Subcutaneous abdominal adipose tissue (tissue), 5 donors: ENCODE measurements at regions not wholly inside any gene's neighbourhood (a gene's known extent, or its start where the extent isn't known, plus 50 kb on each side); places are given as distances from the start of the nearest gene placed in this dataset.
A peak's percentile ranks its signal among the peaks of the same experiment; 100 is the strongest.
"Not testable (repeated sequence)": the region's sequence is repeated elsewhere in the genome, so short reads cannot be mapped to it uniquely, and the experiment has no call there.

Experiments
- H3K27ac ChIP-seq: one replicate; pipeline ENCODE4 v1.7.0; 2013; ENCODE audit warnings: low read depth, mild to moderate bottlenecking, inconsistent platforms, low read length, moderate library complexity
- H3K27me3 ChIP-seq, 5 donors: one replicate each; pipeline ENCODE4 v1.7.0; 2013; ENCODE audit warnings: low read length in 5 of 5, inconsistent platforms in 1 of 5; ENCODE audit not compliant: control insufficient read depth in 5 of 5, insufficient read depth in 4 of 5
- H3K36me3 ChIP-seq, 5 donors: one replicate each; pipeline ENCODE4 v1.7.0; 2013; ENCODE audit warnings: low read length in 5 of 5; ENCODE audit not compliant: control insufficient read depth in 5 of 5, insufficient read depth in 5 of 5
- H3K4me1 ChIP-seq, 5 donors: one replicate each; pipeline ENCODE4 v1.7.0; 2013; ENCODE audit warnings: low read length in 5 of 5, mild to moderate bottlenecking in 3 of 5, moderate library complexity in 1 of 5; ENCODE audit not compliant: control insufficient read depth in 5 of 5, insufficient read depth in 5 of 5
- H3K4me3 ChIP-seq, 5 donors: one replicate each; pipeline ENCODE4 v1.7.0; 2013; ENCODE audit warnings: low read length in 5 of 5, low read depth in 1 of 5
- H3K9ac ChIP-seq, 5 donors: one replicate each; pipeline ENCODE4 v1.7.0; 2013; ENCODE audit warnings: low read length in 5 of 5, mild to moderate bottlenecking in 4 of 5, moderate library complexity in 3 of 5
- H3K9me3 ChIP-seq, 5 donors: one replicate each; pipeline ENCODE4 v1.7.0; 2013; ENCODE audit warnings: low read length in 5 of 5; ENCODE audit not compliant: control insufficient read depth in 5 of 5
- donor health status: healthy.
- donor health status: healthy.
- donor health status: healthy.
- donor health status: healthy.
- donor health status: healthy.

- no peaks in the 10 kb centered on the region for H3K9me3 ChIP-seq
- no peaks in the 10 kb centered on the region for H3K27me3 ChIP-seq
- H3K9ac ChIP-seq, result no peak overlapping the region
- no peak overlapping the region for H3K27ac ChIP-seq
- H3K4me1 ChIP-seq, result peaks cover 13 to 67% (median 61%) of the 10 kb centered on the region in 5 donors
- no peak overlapping the region for H3K4me3 ChIP-seq
- no peaks in the 10 kb centered on the region for H3K36me3 ChIP-seq
Measured at GRCh38 chr1:234914606-234915290, 213.9 kb downstream of the TOMM20 start.

DNA sequence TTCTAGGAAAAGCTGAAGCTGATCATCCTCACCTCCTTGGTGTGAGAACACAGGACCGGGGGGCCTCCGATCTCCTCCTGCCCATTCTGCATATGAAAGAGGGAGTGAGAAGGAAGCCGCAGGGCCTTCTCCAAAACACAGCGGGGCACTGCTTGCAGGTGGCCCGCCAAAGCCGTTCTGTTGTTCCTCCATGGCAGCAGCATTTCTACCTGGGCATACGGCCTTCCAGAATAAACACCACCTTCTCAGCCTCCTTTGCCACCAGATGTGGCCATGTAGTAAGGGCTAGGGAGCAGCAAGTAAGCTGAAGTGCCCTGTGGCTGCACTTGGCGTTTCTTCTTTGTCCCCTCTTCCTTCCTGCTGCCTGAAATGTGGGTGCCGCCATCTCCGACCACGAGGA lies 214.9 kb downstream of the TOMM20 start:
- peaks cover 7 to 58% (median 53%) of the 10 kb centered on the region in 5 donors for H3K4me1 ChIP-seq
- no peak overlapping the region for H3K27ac ChIP-seq
- no peaks in the 10 kb centered on the region for H3K27me3 ChIP-seq
- no peak overlapping the region for H3K9ac ChIP-seq
- no peaks in the 10 kb centered on the region for H3K9me3 ChIP-seq
- no peaks in the 10 kb centered on the region for H3K36me3 ChIP-seq
- H3K4me3 ChIP-seq, result no peak overlapping the region

DNA sequence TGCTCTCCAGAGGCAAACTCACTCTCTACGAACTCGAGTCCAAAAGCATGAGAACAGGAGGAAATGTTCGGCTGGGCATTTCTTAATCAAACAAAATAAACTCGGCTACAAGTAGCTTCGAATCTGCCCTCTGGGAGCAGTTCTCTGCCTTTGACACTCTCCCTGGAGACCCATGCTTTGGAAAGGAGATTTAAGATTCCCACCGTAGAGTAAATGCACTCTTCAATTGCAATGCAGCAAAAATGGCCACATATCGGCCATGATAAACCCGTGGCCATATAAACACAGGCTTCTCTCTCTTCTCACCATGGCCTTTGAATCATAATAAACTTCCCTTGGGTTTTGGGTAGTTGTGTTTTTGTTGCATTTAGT lies 215.4 kb downstream of the TOMM20 start:
- Histone ChIP-seq H3K4me3 (no peak overlapping the region), H3K4me1 (peaks cover 5 to 58% (median 53%) of the 10 kb centered on the region in 5 donors), H3K27me3 (no peaks in the 10 kb centered on the region), H3K9me3 (no peaks in the 10 kb centered on the region), H3K36me3 (no peaks in the 10 kb centered on the region), H3K27ac (peak overlapping the region; percentile 54), H3K9ac (no peak overlapping the region)

DNA sequence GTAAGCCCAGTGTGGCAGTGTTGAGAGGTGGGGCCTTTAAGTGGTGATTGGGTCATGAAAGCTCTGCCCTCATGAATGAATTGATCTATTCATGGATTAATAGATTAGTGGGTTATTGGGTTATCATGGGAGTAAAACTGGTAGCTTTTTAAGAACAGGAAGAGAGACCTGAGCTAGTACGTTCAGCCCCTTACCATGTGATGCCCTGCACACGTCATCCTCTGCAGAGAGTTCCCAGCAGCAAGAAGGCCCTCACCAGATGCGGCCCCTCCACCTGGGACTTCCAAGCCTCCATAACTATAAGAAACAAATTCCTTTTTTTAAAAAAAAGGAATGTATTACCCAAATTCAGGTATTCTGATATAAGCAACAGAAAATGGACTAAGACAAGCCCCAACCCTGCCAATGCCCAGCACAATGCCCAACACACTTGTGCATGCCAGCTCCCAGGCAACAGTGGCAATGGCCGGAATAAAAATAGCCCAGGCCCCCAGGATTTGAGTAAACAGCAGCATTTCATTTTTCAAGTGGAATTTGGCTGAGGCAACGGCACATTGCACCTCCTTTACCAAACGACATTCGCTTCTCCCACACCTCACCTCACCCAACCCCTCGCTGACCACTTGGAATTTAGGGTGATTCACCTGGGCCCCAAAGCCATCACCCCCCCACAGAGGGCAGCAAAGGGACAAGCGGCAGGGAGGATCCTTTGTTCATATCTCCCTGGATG lies 215.9 kb downstream of the TOMM20 start:
- peaks cover 3 to 56% (median 48%) of the 10 kb centered on the region in 5 donors for H3K4me1 ChIP-seq
- no peak overlapping the region for H3K9ac ChIP-seq
- H3K9me3 ChIP-seq, result no peaks in the 10 kb centered on the region
- H3K27ac ChIP-seq, result peak overlapping the region; percentile 54
- no peaks in the 10 kb centered on the region for H3K27me3 ChIP-seq
- H3K36me3 ChIP-seq, result no peaks in the 10 kb centered on the region
- no peak overlapping the region for H3K4me3 ChIP-seq

GRCh38 chr1:234911787-234912186 lies 216.8 kb downstream of the TOMM20 start:
- Histone ChIP-seq H3K9me3 (no peaks in the 10 kb centered on the region), H3K27ac (no peak overlapping the region), H3K9ac (no peak overlapping the region), H3K27me3 (no peaks in the 10 kb centered on the region), H3K4me1 (peaks cover 5 to 55% (median 48%) of the 10 kb centered on the region in 5 donors), H3K36me3 (no peaks in the 10 kb centered on the region), H3K4me3 (no peak overlapping the region)

DNA sequence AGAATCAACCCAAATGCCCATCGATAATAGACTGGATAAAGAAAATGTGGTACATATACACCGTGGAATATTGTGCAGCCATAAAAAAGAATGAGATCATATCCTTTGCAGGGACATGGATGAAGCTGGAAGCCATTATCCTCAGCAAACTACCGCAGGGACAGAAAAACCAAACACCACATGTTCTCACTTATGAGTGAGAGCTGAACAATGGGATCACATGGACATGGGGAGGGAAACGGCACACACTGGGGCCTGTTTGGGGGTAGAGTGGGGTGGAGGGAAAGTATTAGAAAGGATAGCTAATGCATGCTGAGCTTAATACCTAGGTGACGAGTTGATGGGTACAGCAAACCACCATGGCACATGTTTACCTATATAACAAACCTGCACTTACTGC lies 217.5 kb downstream of the TOMM20 start:
- H3K27me3 ChIP-seq, H3K36me3 ChIP-seq, H3K9ac ChIP-seq, H3K27ac ChIP-seq, H3K4me3 ChIP-seq, H3K9me3 ChIP-seq: not testable (repeated sequence)
- H3K4me1 ChIP-seq, result peaks cover 5 to 49% (median 43%) of the 10 kb centered on the region in 5 donors

DNA sequence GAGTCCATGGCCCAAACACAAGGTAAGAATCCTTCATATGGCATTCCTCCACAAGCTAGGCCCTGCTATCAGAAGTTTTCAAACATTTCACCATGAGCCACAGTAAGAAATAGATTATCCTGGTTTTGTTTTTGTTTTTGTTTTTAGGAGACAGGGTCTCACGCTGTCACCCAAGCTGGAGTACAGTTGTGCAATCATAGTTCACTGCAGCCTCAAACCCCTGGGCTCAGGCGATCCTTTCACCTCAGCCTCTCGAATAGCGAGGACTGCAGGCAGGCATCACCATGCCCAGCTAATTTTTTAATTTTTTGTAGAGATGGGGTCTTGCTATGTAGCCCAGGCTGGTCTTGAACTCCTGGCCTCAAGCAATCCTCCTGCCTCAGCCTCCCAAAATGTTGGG lies 218.8 kb downstream of the TOMM20 start:
- no peaks in the 10 kb centered on the region for H3K27me3 ChIP-seq
- H3K9ac ChIP-seq, result no peak overlapping the region
- peaks cover 5 to 39% (median 35%) of the 10 kb centered on the region in 5 donors for H3K4me1 ChIP-seq
- no peak overlapping the region for H3K27ac ChIP-seq
- H3K4me3 ChIP-seq, result no peak overlapping the region
- no peaks in the 10 kb centered on the region for H3K36me3 ChIP-seq
- H3K9me3 ChIP-seq, result no peaks in the 10 kb centered on the region

GRCh38 chr1:234909307-234909810 lies 219.3 kb downstream of the TOMM20 start:
- no peaks in the 10 kb centered on the region for H3K9me3 ChIP-seq
- H3K27me3 ChIP-seq, result no peaks in the 10 kb centered on the region
- no peak overlapping the region for H3K4me3 ChIP-seq
- no peak overlapping the region for H3K9ac ChIP-seq
- no peaks in the 10 kb centered on the region for H3K36me3 ChIP-seq
- peaks cover 5 to 39% (median 35%) of the 10 kb centered on the region in 5 donors for H3K4me1 ChIP-seq
- no peak overlapping the region for H3K27ac ChIP-seq

GRCh38 chr1:234908571-234908970 lies 220.1 kb downstream of the TOMM20 start:
- peak overlapping the region in 1 of 5 donors; percentile 61 for H3K9ac ChIP-seq
- H3K27ac ChIP-seq, result peak overlapping the region; percentile 6

GRCh38 chr1:234907940-234908405 lies 220.7 kb downstream of the TOMM20 start:
- H3K4me3 ChIP-seq, result no peak overlapping the region
- peaks cover 5 to 32% (median 29%) of the 10 kb centered on the region in 5 donors for H3K4me1 ChIP-seq
- peak overlapping the region in 1 of 5 donors; percentile 61 for H3K9ac ChIP-seq
- H3K9me3 ChIP-seq, result no peaks in the 10 kb centered on the region
- no peaks in the 10 kb centered on the region for H3K36me3 ChIP-seq
- peak overlapping the region; percentile 6 for H3K27ac ChIP-seq
- no peaks in the 10 kb centered on the region for H3K27me3 ChIP-seq

More at GRCh38 chr1:234908571-234908970, 220.1 kb downstream of the TOMM20 start:
- Histone ChIP-seq H3K27me3 (no peaks in the 10 kb centered on the region), H3K36me3 (no peaks in the 10 kb centered on the region), H3K4me3 (no peak overlapping the region), H3K4me1 (peaks cover 5 to 38% (median 35%) of the 10 kb centered on the region in 5 donors), H3K9me3 (no peaks in the 10 kb centered on the region)
